Dedifferentiated amniotic fluid mesenchymal stem cell (primary cell): ENCODE measurements at regions not wholly inside any gene's neighbourhood (a gene's known extent, or its start where the extent isn't known, plus 50 kb on each side); places are given as distances from the start of the nearest gene placed in this dataset.
"Not testable (repeated sequence)": the region's sequence is repeated elsewhere in the genome, so short reads cannot be mapped to it uniquely, and the experiment has no call there.

ENCODE experiments used
- DNase-seq: peaks from one replicate; pipeline ENCODE4 v3.0.0-alpha.2; 2016; ENCODE audit errors: extremely low spot score

DNA sequence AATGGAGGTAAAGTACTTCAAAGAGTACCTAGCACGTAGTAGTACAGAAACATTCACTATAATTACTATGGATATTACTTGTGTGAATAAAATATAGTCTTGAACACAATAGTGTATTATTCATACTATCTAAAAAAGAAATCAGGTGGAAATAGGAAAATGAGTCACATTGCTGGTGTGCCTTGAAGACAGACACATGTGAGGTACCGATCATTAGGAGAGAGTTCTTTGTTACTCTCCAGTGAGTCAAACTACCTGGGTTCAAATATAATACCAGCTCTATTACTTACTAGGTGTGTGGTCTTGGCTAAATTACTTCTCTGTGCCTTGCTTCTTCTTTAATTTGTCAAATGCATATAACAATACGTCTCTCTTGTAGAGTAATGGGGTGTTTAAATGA, 50.8 kb upstream of the BEND6 start:
- no peak for DNase-seq

DNA sequence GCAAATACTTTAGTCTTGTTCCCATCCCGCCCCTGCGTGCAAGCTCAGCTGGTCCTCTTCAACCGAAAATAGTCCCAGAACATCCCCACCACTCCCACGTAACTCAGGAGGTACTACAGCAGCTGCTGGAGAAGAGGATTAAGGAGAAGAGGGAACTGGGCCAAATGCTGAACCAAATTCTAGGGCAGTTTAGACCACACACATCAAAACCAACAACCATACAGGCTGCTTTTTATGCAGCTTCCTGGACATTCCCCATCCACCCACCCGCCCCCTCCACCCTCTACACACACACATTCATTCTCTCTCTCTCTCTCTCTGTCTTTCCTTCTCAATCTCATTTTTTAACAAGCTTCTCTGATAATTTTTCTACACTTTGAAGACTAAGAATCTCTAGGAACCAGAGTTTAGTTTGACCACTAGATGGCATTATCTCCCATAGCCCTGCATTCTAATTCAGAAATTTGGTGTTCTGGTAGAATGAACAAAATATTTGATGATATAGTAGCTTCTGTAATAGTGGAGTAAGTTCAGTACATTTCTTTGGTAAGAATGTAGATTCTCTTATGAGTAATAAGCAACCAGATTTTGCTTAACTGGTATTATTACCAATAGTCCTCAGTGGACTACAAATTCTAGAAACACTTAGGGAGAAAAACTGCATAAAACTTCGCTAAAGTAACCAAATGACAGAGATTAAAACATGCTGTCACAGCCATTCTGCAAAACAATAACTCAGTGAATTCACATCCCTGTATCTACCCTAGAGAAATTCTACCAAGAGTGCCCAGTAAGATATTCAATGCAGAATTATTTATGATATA, 52.1 kb upstream of the BEND6 start:
- peak; percentile 75 for DNase-seq

GRCh38 chr6:56900784-56901183, 54.1 kb upstream of the BEND6 start:
- DNase-seq: no peak

DNA sequence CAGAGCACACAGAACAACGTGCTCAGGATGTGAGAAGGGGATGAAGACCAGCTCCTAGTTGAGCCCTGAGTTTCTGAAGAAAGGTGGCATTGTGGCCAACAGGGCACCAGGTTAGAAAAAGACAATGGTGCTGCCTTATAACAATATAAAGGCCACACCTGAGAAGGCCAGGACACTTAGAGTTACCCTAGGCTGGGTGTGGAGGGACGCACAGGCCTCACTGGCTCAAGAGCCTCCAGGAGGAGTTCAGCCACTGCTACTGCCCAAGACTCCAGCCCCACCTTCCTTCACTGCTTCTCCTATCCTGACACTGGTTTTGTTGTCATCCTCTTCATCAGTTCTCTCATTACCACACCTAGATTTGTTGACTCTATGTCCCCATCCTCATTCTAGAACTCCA, 55.2 kb upstream of the BEND6 start:
- no peak for DNase-seq

- peak; percentile 63 for DNase-seq
Observed at GRCh38 chr6:56899311-56899710, 55.6 kb upstream of the BEND6 start.

GRCh38 chr6:56897789-56898529, 56.9 kb upstream of the BEND6 start:
- DNase-seq: no peak

GRCh38 chr6:56891754-56892153, 63.2 kb upstream of the BEND6 start:
- DNase-seq: no peak

- DNase-seq: peak; percentile 89
Observed at GRCh38 chr6:56890683-56891429, 64.1 kb upstream of the BEND6 start.

DNA sequence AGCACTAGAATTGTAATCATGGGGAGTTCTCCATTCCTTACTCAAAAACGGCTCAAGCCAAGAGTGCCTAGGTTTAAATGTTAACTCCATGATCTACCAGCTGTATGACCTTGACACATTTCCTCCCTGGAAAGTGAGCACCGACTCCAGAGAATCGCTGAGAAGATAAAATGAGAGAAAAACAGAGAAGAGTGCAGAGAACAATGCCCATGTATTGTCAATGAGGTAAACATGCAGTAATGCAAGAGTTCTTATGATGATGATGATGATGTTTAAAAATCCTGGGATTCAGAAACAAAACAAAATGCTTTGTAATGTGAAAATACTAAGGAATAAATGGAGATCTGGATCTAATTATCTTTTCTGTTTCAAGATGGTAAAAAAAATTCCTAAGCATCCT, 64.8 kb upstream of the BEND6 start:
- peak; percentile 34 for DNase-seq

DNA sequence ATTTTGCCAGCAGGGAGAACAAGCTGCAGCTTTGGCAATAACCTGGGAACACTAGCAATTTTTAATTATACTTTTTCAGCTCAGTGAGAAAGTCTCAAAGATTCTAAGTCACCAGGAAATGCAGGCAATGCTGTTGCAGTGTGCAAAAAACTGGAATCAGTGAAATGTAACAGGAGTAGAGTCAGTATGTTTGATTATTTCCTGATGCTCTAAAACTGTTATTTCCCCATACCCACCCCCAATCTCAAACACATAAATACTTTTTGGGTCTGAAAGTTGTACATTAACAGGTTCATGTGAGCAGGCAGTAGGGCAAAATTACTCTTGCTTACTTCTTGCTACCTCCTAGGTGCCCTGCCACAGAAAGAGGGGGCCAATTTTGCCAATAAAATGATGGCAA, 65.4 kb upstream of the BEND6 start:
- DNase-seq: no peak

DNA sequence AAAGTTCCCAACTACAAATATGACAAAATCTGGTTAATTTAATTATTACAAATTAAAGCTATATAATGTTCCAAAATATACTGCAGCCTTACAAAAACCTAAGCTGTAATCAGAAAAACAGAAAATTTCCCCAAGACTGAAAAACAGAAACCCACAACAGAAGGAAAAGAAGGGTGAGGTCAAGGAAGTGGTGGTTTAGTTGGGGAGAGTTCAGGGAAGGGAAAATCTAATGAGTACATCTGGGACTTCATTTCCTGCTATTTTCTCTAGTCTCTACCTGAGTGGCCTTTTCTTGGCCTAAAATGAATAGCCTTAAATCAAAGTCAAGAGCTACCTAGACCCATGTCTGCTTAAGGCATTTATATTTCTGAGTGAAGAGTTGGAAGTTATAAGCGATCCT, 66.2 kb upstream of the BEND6 start:
- DNase-seq: no peak

- no peak for DNase-seq
Observed at GRCh38 chr6:56887086-56887485, 67.8 kb upstream of the BEND6 start.

DNA sequence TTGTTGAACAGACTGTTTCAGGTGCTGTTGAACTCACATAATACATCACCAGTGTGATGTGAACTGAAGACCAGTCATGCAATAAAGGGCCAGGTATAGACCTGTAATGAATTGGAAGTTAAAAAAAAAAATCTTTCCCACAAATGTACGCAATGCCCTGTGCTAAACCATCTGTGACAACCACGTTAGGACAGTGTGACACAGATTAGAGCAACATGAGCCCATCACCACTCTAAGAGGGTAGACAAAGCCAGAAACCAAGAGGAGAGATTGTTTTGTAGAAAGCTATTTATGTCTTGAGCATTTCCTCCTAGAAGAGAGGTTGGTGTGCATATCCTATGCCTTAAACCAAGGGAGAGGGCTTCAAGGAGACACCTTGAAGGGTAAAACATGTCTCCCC, 77.0 kb upstream of the BEND6 start:
- DNase-seq: no peak

- DNase-seq: no peak
Observed at GRCh38 chr6:56875961-56876360, 78.9 kb upstream of the BEND6 start.

GRCh38 chr6:56875523-56875922, 79.4 kb upstream of the BEND6 start:
- DNase-seq: no peak

GRCh38 chr6:56874328-56874727, 80.6 kb upstream of the BEND6 start:
- DNase-seq: no peak

DNA sequence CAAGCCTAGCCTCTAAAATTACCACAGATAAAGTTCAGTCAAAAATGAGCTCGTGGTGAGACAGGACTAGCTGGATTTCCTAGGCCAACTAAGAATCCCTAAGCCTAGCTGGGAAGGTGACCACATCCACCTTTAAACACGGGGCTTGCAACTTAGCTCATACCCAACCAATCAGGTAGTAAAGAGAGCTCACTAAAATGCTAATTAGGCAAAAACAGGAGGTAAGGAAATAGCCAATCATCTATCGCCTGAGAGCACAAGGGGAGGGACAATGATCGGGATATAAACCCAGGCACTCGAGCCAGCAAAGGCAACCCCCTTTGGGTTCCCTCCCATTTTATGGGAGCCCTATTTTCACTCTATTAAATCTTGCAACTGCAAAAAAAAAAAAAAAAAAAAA, 84.9 kb upstream of the BEND6 start:
- DNase-seq: not testable (repeated sequence)

DNA sequence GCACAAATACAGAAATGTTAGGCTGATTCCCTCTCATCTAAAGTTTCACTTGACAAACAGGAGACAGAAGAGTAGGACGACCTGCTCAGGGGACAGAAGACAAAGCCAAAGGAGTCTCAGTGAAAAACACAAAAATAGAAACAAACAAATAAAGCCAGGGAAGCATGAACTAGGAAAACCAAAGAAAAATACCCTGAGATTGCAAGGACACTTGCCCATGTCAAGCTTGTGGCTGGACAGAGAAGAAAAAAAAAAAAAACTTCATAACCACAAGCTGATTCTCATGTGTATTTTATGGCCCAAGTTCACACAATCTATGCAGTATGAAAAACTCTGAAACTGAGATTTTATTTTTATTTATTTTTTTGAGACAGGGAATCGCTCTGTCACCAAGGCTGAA, 85.6 kb upstream of the BEND6 start:
- no peak for DNase-seq

GRCh38 chr6:56868687-56869086, 86.2 kb upstream of the BEND6 start:
- peak; percentile 83 for DNase-seq

GRCh38 chr6:56866917-56867522, 87.9 kb upstream of the BEND6 start:
- DNase-seq: no peak

GRCh38 chr6:56865081-56865875, 89.6 kb upstream of the BEND6 start:
- no peak for DNase-seq
